Epithelial cell of esophagus (primary cell): ENCODE measurements at regions not wholly inside any gene's neighbourhood (a gene's known extent, or its start where the extent isn't known, plus 50 kb on each side); places are given as distances from the start of the nearest gene placed in this dataset.

Source experiments
- DNase-seq: peaks from one replicate; pipeline ENCODE4 v3.0.0; 2010; ENCODE audit warnings: low read depth
- H3K4me3 ChIP-seq: 2 replicates; pipeline ENCODE4 v1.5.1; 2011; ENCODE audit warnings: mild to moderate bottlenecking, low read length, control low read depth
- TF ChIP-seq, protein P1 (sequence below): IDR thresholded peaks from 2 replicates; pipeline ENCODE4 v1.5.1; 2011; ENCODE audit warnings: low read depth, mild to moderate bottlenecking, low read length, control low read depth, inconsistent platforms; ENCODE audit not compliant: insufficient read depth; ENCODE audit errors: missing control alignments

DNA sequence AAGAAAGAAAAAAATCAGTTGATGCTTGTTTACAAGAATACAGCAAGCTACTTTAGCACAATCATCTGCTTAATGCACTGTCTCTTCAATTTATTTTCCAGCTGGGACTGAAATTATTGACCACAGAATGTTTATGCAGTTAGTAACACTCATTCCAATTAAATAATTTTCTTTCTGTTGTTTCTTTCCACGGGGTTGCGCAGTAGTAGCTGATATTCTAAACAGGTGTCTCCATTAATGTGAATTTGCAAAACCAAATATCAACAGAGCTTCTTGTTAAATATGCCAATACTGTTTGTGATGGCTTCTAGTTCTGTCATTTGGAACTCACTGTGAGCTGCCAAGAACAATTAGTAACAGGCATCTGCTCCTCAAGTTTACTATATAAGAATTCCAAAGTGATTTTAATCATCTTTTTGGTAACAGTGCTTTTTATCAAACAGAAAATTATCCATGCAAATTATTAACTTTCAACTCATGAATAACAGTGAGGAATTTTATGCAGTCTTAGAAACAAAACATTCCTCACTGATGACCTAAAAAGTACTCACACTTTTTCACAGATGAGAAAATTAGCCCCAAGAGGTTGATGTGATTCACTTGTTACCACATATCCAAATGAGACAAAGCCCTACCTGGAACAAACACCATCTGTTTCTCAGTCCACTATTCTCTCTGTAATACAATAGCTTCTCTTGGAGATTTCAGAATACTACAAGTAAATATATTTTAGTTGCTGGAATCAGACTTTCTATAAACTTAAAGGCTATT lies 567.6 kb upstream of the RGMB start:
- H3K4me3 ChIP-seq: no peak overlapping the region
- TF ChIP-seq, protein P1, sequence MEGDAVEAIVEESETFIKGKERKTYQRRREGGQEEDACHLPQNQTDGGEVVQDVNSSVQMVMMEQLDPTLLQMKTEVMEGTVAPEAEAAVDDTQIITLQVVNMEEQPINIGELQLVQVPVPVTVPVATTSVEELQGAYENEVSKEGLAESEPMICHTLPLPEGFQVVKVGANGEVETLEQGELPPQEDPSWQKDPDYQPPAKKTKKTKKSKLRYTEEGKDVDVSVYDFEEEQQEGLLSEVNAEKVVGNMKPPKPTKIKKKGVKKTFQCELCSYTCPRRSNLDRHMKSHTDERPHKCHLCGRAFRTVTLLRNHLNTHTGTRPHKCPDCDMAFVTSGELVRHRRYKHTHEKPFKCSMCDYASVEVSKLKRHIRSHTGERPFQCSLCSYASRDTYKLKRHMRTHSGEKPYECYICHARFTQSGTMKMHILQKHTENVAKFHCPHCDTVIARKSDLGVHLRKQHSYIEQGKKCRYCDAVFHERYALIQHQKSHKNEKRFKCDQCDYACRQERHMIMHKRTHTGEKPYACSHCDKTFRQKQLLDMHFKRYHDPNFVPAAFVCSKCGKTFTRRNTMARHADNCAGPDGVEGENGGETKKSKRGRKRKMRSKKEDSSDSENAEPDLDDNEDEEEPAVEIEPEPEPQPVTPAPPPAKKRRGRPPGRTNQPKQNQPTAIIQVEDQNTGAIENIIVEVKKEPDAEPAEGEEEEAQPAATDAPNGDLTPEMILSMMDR: no peak
- peak; percentile 85 for DNase-seq

DNA sequence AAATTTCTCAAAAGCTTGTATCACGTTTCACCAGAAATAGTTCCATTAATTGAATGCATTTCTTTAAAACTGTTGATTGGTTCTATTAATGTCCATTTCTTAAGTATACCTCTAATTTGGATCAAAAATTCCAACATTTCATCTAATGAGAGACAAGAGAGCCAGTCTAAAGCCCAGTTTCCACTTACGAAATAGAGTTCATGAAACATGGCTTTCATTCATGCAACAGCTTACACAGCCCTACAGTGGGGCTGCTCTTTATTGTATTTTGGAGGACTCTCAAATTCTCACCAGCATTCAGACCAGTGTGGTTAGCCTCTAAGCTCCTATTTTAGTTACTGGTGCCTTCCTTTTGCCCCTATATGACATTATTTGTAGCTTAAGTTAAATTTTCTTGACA lies 566.9 kb upstream of the RGMB start:
- TF ChIP-seq, protein P1: no peak
- DNase-seq: no peak
- no peak overlapping the region for H3K4me3 ChIP-seq

DNA sequence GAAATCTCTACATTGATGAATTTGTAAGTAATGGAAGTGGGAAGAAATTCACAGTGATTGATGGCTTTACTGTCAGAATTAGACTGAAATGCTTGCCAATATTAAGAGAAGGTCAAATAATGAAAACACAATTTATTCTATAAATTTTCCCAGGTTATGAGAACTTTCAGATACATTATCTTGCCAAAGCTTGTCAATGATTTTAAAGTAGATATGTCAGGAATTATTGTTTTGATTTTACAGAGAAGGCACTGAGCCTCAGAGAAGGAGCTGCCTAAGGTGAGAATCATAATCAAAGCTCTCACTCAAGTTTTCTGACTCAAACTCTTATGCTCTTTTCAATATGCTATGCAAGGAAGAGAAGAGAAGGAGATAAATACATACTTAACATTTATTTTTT lies 564.0 kb upstream of the RGMB start:
- H3K4me3 ChIP-seq: no peak overlapping the region
- TF ChIP-seq, protein P1: no peak
- DNase-seq: no peak

DNA sequence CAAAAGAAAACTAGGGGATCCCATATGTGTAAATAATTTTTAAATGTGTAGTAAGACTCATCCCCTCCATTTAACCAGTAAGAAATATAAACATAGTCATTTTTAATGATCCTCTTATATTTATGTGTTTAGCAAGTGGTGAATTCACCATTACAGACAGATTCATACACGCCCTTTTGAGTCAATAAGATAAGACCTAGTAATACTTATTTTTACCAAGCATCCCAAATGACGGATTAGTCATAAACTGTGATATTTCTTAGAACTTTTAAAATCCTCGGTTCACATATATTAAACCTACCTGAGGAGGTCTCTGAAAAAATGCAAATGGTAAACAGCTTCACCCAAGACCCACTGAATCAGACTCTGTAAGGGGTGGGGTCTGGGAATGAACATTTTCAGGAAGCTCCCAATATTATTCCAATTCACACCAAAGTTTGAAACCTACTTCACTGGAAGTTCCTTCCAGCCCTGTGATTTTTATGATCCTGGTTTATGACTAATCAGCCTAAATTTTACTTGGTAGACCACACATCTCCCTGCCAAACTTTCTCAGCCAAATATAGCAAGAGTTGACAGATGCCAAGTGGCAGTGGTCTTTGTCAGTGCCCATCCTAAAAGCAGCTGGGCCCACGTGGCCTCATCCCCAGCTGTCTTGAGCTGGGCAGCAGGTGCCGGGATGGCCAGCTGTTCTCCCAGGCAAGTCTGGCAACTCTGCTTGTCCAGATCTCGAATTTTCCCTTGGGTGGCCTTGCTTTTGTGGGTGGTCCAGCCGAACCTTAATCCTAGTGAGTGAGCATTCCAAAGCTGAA lies 559.0 kb upstream of the RGMB start:
- TF ChIP-seq, protein P1: no peak
- no peak overlapping the region for H3K4me3 ChIP-seq
- no peak for DNase-seq

DNA sequence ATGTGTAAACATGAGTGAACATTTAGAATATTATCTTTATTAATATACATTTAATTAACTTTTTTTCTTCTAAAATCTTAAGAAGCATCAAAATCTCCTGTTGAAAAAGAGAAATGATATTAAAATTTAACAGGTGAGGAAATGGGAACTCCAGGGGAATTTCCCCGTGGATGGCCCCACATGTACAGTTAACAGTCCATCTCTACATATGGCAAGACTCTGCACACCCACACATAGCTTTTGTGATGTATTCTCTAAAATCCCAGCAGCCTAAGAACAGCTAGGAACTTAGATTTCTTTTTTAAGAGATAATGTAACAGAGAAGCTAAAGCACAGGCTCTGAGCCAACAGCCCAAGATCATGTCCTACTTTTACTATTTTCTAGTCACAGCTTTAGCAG lies 556.3 kb upstream of the RGMB start:
- DNase-seq: no peak
- TF ChIP-seq, protein P1: no peak
- no peak overlapping the region for H3K4me3 ChIP-seq

DNA sequence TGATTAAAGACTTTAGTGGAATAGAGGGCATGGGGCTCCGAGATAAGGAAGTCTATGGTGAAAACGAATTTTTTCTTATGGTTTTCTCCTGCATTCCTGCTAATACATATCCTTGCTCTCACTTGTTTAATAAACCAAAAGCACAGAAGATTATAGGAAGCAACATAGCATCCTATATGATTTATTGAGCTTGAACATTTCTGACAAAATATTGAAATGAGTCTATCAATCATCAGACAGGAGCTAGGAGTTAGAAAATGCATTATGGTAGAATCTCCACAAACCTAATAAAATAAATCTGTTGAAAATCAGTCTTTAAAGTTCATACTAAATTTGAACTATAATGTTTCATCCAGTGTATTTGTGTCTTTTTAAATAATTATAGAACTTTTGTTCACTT lies 554.6 kb upstream of the RGMB start:
- TF ChIP-seq, protein P1: no peak
- DNase-seq: no peak

More for the DNA sequence above, 554.6 kb upstream of the RGMB start:
- H3K4me3 ChIP-seq: no peak overlapping the region
